Neural progenitor cell (in vitro differentiated cells): ENCODE measurements at regions not wholly inside any gene's neighbourhood (a gene's known extent, or its start where the extent isn't known, plus 50 kb on each side); places are given as distances from the start of the nearest gene placed in this dataset.

ENCODE experiments used
- DNase-seq: peaks from one replicate; pipeline ENCODE4 v3.0.0-alpha.2; 2016; ENCODE audit warnings: low spot score
- H2AFZ ChIP-seq: fragments of 200-600 bp; sonication (generic); replicated peaks from 2 replicates; pipeline ENCODE4 v1.6.1; 2016; ENCODE audit warnings: antibody characterized with exemption
- H3F3A ChIP-seq: fragments of 200-600 bp; sonication (generic); 2 replicates; pipeline ENCODE4 v1.6.1; 2016; ENCODE audit warnings: antibody characterized with exemption, low read depth
- H3K27ac ChIP-seq: fragments of 200-600 bp; sonication (generic); 2 replicates; pipeline ENCODE4 v1.5.1; 2016; ENCODE audit warnings: mild to moderate bottlenecking
- H3K27me3 ChIP-seq: fragments of 200-600 bp; sonication (generic); 2 replicates; pipeline ENCODE4 v1.6.1; 2016; ENCODE audit warnings: mild to moderate bottlenecking, moderate library complexity
- H3K36me3 ChIP-seq: fragments of 200-600 bp; sonication (generic); 2 replicates; pipeline ENCODE4 v1.5.1; 2016
- H3K4me1 ChIP-seq: fragments of 200-600 bp; sonication (generic); 2 replicates; pipeline ENCODE4 v1.6.1; 2016; ENCODE audit warnings: mixed run types
- H3K4me2 ChIP-seq: fragments of 200-600 bp; sonication (generic); 2 replicates; pipeline ENCODE4 v1.6.1; 2016
- H3K4me3 ChIP-seq: fragments of 200-600 bp; sonication (generic); 2 replicates; pipeline ENCODE4 v1.5.1; 2016
- H3K79me2 ChIP-seq: fragments of 200-600 bp; sonication (generic); 2 replicates; pipeline ENCODE4 v1.6.1; 2016; ENCODE audit warnings: low read depth
- H3K9ac ChIP-seq: fragments of 200-600 bp; sonication (generic); 2 replicates; pipeline ENCODE4 v1.6.1; 2016
- H3K9me3 ChIP-seq: fragments of 200-600 bp; sonication (generic); 2 replicates; pipeline ENCODE4 v1.5.1; 2016; ENCODE audit warnings: low read depth
- H4K20me1 ChIP-seq: fragments of 200-600 bp; sonication (generic); 2 replicates; pipeline ENCODE4 v1.6.1; 2016; ENCODE audit warnings: low read depth
- H3K27ac Mint-ChIP-seq: 3 replicates; pipeline ENCODE4 v1.8.0; 2021; ENCODE audit warnings: mixed read lengths
- H3K27me3 Mint-ChIP-seq: 2 replicates; pipeline ENCODE4 v1.8.0; 2022; ENCODE audit warnings: low read depth, mild to moderate bottlenecking, inconsistent platforms, moderate library complexity, mixed read lengths; ENCODE audit not compliant: insufficient read depth
- H3K36me3 Mint-ChIP-seq: 3 replicates; pipeline ENCODE4 v1.8.0; 2021; ENCODE audit warnings: mixed read lengths
- H3K4me1 Mint-ChIP-seq: 3 replicates; pipeline ENCODE4 v1.8.0; 2021; ENCODE audit warnings: mixed read lengths
- H3K4me3 Mint-ChIP-seq: 3 replicates; pipeline ENCODE4 v1.8.0; 2021; ENCODE audit warnings: mild to moderate bottlenecking, moderate library complexity, mixed read lengths
- H3K9me3 Mint-ChIP-seq: 3 replicates; pipeline ENCODE4 v1.8.0; 2020; ENCODE audit warnings: mixed read lengths
- EZH2 ChIP-seq: fragments of 200-600 bp; sonication (generic); IDR thresholded peaks from 2 replicates; pipeline ENCODE4 v1.6.1; 2017; ENCODE audit warnings: antibody characterized with exemption, mild to moderate bottlenecking, moderate library complexity
- EZH2phosphoT487 ChIP-seq: fragments of 200-600 bp; sonication (generic); IDR thresholded peaks from 2 replicates; pipeline ENCODE4 v1.6.1; 2017; ENCODE audit warnings: antibody characterized with exemption
- TF ChIP-seq, protein P1 (sequence below): fragments of 200-600 bp; sonication (generic); IDR thresholded peaks from 2 replicates; pipeline ENCODE4 v1.5.1; 2017; ENCODE audit warnings: antibody characterized with exemption, mild to moderate bottlenecking

DNA sequence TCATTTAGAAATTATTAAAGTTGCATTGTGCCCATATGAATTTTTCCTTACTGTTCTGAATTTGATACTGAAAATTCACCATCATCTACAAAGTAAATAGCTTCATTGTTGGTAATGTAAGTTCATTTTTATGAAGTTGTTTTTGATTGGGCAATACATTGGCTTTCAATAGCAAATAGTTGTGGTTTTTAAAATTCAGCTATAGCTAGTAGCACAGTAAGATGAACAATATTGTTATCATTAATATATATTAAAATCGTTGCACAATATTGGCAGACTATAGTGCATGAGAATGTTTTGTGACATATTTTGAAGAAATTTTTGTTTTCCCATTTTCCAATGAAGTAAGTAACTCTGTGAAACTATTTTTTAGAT, 575.0 kb downstream of the PRKD1 start:
- Histone ChIP-seq H3K4me3 (no peak overlapping the region), H3K27ac (no peak overlapping the region), H3K9me3 (peaks cover 10% of the 10 kb centered on the region), H3K79me2 (no peaks in the 10 kb centered on the region), H3K9ac (no peak overlapping the region), H3K36me3 (no peaks in the 10 kb centered on the region), H2AFZ (no peak overlapping the region), H3K4me2 (no peak overlapping the region), H3F3A (no peaks in the 10 kb centered on the region), H3K4me1 (no peaks in the 10 kb centered on the region), H4K20me1 (no peaks in the 10 kb centered on the region), H3K27me3 (no peaks in the 10 kb centered on the region)
- TF ChIP-seq, protein P1, sequence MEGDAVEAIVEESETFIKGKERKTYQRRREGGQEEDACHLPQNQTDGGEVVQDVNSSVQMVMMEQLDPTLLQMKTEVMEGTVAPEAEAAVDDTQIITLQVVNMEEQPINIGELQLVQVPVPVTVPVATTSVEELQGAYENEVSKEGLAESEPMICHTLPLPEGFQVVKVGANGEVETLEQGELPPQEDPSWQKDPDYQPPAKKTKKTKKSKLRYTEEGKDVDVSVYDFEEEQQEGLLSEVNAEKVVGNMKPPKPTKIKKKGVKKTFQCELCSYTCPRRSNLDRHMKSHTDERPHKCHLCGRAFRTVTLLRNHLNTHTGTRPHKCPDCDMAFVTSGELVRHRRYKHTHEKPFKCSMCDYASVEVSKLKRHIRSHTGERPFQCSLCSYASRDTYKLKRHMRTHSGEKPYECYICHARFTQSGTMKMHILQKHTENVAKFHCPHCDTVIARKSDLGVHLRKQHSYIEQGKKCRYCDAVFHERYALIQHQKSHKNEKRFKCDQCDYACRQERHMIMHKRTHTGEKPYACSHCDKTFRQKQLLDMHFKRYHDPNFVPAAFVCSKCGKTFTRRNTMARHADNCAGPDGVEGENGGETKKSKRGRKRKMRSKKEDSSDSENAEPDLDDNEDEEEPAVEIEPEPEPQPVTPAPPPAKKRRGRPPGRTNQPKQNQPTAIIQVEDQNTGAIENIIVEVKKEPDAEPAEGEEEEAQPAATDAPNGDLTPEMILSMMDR: no peak
- TF ChIP-seq EZH2 (no peak), EZH2phosphoT487 (no peak)
- H3K9me3 Mint-ChIP-seq: no peaks in the 10 kb centered on the region
- no peaks in the 10 kb centered on the region for H3K36me3 Mint-ChIP-seq
- H3K27ac Mint-ChIP-seq: no peak overlapping the region
- H3K4me3 Mint-ChIP-seq: no peak overlapping the region
- no peak for DNase-seq
- H3K27me3 Mint-ChIP-seq: no peaks in the 10 kb centered on the region
- H3K4me1 Mint-ChIP-seq: peaks cover 24% of the 10 kb centered on the region

DNA sequence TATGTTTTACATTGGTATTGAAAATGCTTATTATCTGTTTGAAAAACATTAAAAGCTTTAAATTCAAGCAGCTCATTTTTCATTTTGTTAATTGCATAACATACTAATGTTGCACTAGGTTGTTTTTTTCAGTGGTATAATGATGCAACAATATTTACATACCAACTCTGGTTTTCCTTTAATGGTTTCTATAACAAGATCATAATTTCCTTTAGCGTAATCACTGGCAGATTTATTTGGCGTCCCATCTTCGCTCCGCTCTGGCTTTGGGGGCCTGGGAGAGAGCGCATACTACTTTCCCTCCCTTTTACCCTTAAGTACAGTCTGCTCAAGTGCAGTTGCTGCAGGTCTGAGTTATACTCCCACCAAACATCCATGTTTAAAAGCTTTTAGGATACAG, 574.1 kb downstream of the PRKD1 start:
- Histone ChIP-seq H3K9ac (no peak overlapping the region), H3K4me1 (no peaks in the 10 kb centered on the region), H3K9me3 (peaks cover 10% of the 10 kb centered on the region), H3K79me2 (no peaks in the 10 kb centered on the region), H3K27me3 (no peaks in the 10 kb centered on the region), H3K4me3 (no peak overlapping the region), H3K27ac (no peak overlapping the region), H3F3A (no peaks in the 10 kb centered on the region), H4K20me1 (no peaks in the 10 kb centered on the region), H3K36me3 (no peaks in the 10 kb centered on the region), H2AFZ (no peak overlapping the region), H3K4me2 (no peak overlapping the region)
- no peak overlapping the region for H3K27ac Mint-ChIP-seq
- no peak overlapping the region for H3K4me3 Mint-ChIP-seq
- TF ChIP-seq, protein P1: no peak
- TF ChIP-seq EZH2phosphoT487: no peak
- TF ChIP-seq EZH2: no peak
- peaks cover 24% of the 10 kb centered on the region for H3K4me1 Mint-ChIP-seq
- H3K27me3 Mint-ChIP-seq: no peaks in the 10 kb centered on the region
- H3K36me3 Mint-ChIP-seq: no peaks in the 10 kb centered on the region
- no peak for DNase-seq
- H3K9me3 Mint-ChIP-seq: no peaks in the 10 kb centered on the region

DNA sequence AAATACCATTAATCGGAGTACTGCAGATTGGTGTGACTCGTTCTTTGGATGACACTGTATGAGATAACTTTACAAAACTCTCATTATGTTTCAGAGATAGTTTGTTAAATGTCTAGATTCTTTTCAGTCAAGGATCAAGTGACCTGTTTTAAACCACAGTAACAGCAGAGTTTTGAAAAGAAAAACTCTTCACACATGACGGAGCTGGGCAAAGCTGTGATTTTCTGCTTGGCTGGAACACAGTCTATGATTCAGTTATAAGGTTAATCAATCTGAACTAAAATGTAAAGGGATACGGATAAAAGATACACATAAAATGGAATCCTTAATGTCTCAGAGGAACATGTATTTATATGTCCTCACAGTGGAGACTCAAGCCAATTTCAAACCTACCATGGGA, 573.2 kb downstream of the PRKD1 start:
- no peak overlapping the region for H3K4me3 Mint-ChIP-seq
- H3K27ac Mint-ChIP-seq: no peak overlapping the region
- no peaks in the 10 kb centered on the region for H4K20me1 ChIP-seq
- H3K4me1 Mint-ChIP-seq: peaks cover 32% of the 10 kb centered on the region
- no peaks in the 10 kb centered on the region for H3K27me3 Mint-ChIP-seq
- H3K36me3 Mint-ChIP-seq: no peaks in the 10 kb centered on the region
- no peak for DNase-seq
- H3K9me3 Mint-ChIP-seq: no peaks in the 10 kb centered on the region
- peaks cover 10% of the 10 kb centered on the region for H3K9me3 ChIP-seq
- H3K79me2 ChIP-seq: no peaks in the 10 kb centered on the region
- no peaks in the 10 kb centered on the region for H3F3A ChIP-seq
- H3K36me3 ChIP-seq: no peaks in the 10 kb centered on the region
- H3K27me3 ChIP-seq: no peaks in the 10 kb centered on the region
- H3K27ac ChIP-seq: no peak overlapping the region
- peak overlapping the region; percentile 31 for H2AFZ ChIP-seq
- TF ChIP-seq, protein P1: no peak
- no peak for TF ChIP-seq EZH2phosphoT487
- no peak for TF ChIP-seq EZH2
- H3K9ac ChIP-seq: no peak overlapping the region
- no peak overlapping the region for H3K4me3 ChIP-seq
- no peak overlapping the region for H3K4me2 ChIP-seq
- H3K4me1 ChIP-seq: peaks cover under 1% of the 10 kb centered on the region

DNA sequence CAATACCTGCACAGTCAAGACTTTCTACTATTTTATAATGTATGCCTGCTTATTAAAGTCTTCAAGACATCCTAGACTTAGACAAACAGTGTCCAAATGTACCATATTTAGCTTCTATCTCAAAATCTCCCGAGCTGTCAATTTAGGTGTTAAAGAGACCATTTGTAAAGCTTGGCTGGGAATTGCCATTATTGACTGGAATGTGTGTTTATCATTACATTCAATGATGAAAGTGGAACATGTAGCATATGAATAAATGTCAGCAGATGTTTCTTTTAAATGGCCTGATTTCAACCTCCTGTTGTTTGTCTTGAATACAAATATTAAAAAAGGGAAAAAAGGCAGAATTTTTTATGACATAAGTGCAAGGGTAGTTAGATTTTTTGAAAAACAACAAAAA, 572.3 kb downstream of the PRKD1 start:
- Histone ChIP-seq H3K4me1 (peaks cover 6% of the 10 kb centered on the region), H3K79me2 (no peaks in the 10 kb centered on the region), H3F3A (no peaks in the 10 kb centered on the region), H3K4me2 (no peak overlapping the region), H4K20me1 (no peaks in the 10 kb centered on the region), H3K4me3 (no peak overlapping the region), H3K9ac (no peak overlapping the region), H3K27me3 (no peaks in the 10 kb centered on the region), H3K27ac (no peak overlapping the region), H3K9me3 (peaks cover 10% of the 10 kb centered on the region), H3K36me3 (no peaks in the 10 kb centered on the region), H2AFZ (no peak overlapping the region)
- H3K4me3 Mint-ChIP-seq: no peak overlapping the region
- no peak for TF ChIP-seq EZH2phosphoT487
- TF ChIP-seq EZH2: no peak
- TF ChIP-seq, protein P1: no peak
- H3K4me1 Mint-ChIP-seq: peaks cover 33% of the 10 kb centered on the region
- no peak overlapping the region for H3K27ac Mint-ChIP-seq
- no peaks in the 10 kb centered on the region for H3K36me3 Mint-ChIP-seq
- no peak for DNase-seq
- no peaks in the 10 kb centered on the region for H3K9me3 Mint-ChIP-seq
- no peaks in the 10 kb centered on the region for H3K27me3 Mint-ChIP-seq
